ENCODE measurements at regions not wholly inside any gene's neighbourhood (a gene's known extent, or its start where the extent isn't known, plus 50 kb on each side); places are given as distances from the start of the nearest gene placed in this dataset.

GRCh38 chr6:94733066-94733465, 844.3 kb upstream of the MANEA start:
- no peak overlapping the region for H3K4me3 ChIP-seq
- WGBS, 5 donors: 81 to 92% (median 90%) methylated on average over 7 of the region's 7 CpGs
- TF ChIP-seq CTCF (IDR thresholded peaks at IDR 0.05): no peak
- no peak for TF ChIP-seq POLR2AphosphoS5 (IDR thresholded peaks at IDR 0.05)
- TF ChIP-seq EP300 (IDR thresholded peaks at IDR 0.05): no peak
- TF ChIP-seq POLR2A (IDR thresholded peaks at IDR 0.05): no peak
- H3K36me3 ChIP-seq: no peaks in the 10 kb centered on the region
- intact Hi-C loops (cut with DNase I; ENCODE audit: low total_unique reads): no loop called here
- H3K27ac ChIP-seq: no peak overlapping the region
- H3K4me1 ChIP-seq: no peaks in the 10 kb centered on the region
- DNase-seq: no peak
- H3K27me3 ChIP-seq: no peaks in the 10 kb centered on the region
- H3K9me3 ChIP-seq: peaks cover 0 to 12% (median 3%) of the 10 kb centered on the region in 4 donors

- TF ChIP-seq EP300 (IDR thresholded peaks at IDR 0.05) (no peak), CTCF (IDR thresholded peaks at IDR 0.05) (no peak), POLR2A (IDR thresholded peaks at IDR 0.05) (no peak), POLR2AphosphoS5 (IDR thresholded peaks at IDR 0.05) (no peak)
Observed at GRCh38 chr6:94727710-94728109, 849.6 kb upstream of the MANEA start.

GRCh38 chr6:94721459-94721858, 855.9 kb upstream of the MANEA start:
- intact Hi-C loops (cut with DNase I; ENCODE audit: low total_unique reads): no loop called here
- TF ChIP-seq EP300 (IDR thresholded peaks at IDR 0.05) (no peak), CTCF (IDR thresholded peaks at IDR 0.05) (no peak), POLR2AphosphoS5 (IDR thresholded peaks at IDR 0.05) (no peak), POLR2A (IDR thresholded peaks at IDR 0.05) (no peak)
- WGBS, 5 donors: 59 to 75% (median 63%) methylated on average over 2 of the region's 2 CpGs

More at GRCh38 chr6:94727710-94728109, 849.6 kb upstream of the MANEA start:
- no peaks in the 10 kb centered on the region for H3K27me3 ChIP-seq
- H3K36me3 ChIP-seq: no peaks in the 10 kb centered on the region
- intact Hi-C loops (cut with DNase I; ENCODE audit: low total_unique reads): no loop called here
- DNase-seq: no peak
- H3K4me3 ChIP-seq: no peak overlapping the region
- peaks cover 0 to 23% (median 5%) of the 10 kb centered on the region in 4 donors for H3K9me3 ChIP-seq
- H3K27ac ChIP-seq: no peak overlapping the region
- no peaks in the 10 kb centered on the region for H3K4me1 ChIP-seq

GRCh38 chr6:94713446-94713845, 863.9 kb upstream of the MANEA start:
- no peak overlapping the region for H3K27ac ChIP-seq
- no peaks in the 10 kb centered on the region for H3K9me3 ChIP-seq
- H3K4me3 ChIP-seq: no peak overlapping the region
- H3K36me3 ChIP-seq: no peaks in the 10 kb centered on the region
- TF ChIP-seq POLR2AphosphoS5 (IDR thresholded peaks at IDR 0.05) (no peak), POLR2A (IDR thresholded peaks at IDR 0.05) (no peak), CTCF (IDR thresholded peaks at IDR 0.05) (no peak), EP300 (IDR thresholded peaks at IDR 0.05) (no peak)
- WGBS, 5 donors: 20 to 46% (median 42%) methylated on average over 1 of the region's 1 CpG
- no peaks in the 10 kb centered on the region for H3K27me3 ChIP-seq
- no peak for DNase-seq
- H3K4me1 ChIP-seq: no peaks in the 10 kb centered on the region
- intact Hi-C loops (cut with DNase I; ENCODE audit: low total_unique reads): no loop called here

More at GRCh38 chr6:94721459-94721858, 855.9 kb upstream of the MANEA start:
- no peak for DNase-seq
- Histone ChIP-seq H3K36me3 (no peaks in the 10 kb centered on the region), H3K9me3 (peaks cover 0 to 12% (median 0%) of the 10 kb centered on the region in 4 donors), H3K27ac (no peak overlapping the region), H3K4me3 (no peak overlapping the region), H3K27me3 (no peaks in the 10 kb centered on the region), H3K4me1 (no peaks in the 10 kb centered on the region)
